CD4-positive, alpha-beta T cell treated with Interleukin-4 for 1 hour (primary cell): ENCODE measurements at regions not wholly inside any gene's neighbourhood (a gene's known extent, or its start where the extent isn't known, plus 50 kb on each side); places are given as distances from the start of the nearest gene placed in this dataset.

Experiments
- DNase-seq, 2 donors: peaks; one replicate each; pipeline ENCODE4 v3.0.0-alpha.2; 2020 to 2022

DNA sequence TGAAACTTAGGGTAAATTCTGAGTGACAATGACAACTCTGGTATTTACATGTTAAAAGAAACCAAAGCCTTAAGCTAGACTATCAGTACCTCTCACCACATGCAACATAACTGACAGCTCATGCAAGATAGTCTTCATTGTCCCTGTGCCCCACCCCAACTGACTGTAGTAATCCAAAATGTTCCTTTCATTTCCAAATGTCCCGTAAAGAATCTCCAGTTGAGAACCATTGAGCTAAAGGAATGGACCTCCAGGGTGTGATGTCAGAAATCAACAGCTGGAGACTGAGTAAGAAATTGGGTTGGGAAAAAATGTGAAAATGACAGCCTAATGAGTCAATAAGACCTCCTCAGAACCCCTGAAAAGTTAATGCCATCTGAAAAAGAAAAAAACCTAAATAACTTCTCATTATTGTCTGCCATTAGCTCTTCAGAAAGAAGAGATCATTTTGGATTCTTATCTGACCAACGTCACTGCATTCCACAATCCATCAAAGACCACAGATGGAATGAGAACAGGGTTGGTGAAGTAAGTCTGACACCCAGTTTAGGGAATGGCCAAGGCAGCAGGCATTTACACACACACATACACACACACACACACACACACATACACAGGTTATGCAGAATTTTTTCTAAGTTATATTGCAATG is 51.7 kb upstream of the ACVR2A start:
- no peak for DNase-seq

DNA sequence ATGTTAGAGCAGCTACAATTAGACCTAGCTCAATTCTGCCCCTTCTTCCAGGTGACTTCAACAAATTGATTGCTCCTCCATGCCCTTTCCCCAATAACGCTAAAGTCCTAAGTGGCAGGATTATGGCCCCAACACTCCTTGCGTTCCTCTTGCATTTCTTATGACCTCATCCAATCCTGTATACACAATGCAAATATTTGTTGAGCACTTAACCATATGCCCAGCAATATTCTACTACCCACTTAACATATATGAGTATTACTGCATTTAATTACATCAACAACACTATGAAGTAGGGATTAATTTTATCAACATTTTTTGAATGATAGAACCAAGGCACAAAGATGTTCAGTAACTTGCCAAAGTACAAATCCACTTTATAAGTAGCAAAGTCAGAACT is 54.2 kb upstream of the ACVR2A start:
- DNase-seq = no peak

DNA sequence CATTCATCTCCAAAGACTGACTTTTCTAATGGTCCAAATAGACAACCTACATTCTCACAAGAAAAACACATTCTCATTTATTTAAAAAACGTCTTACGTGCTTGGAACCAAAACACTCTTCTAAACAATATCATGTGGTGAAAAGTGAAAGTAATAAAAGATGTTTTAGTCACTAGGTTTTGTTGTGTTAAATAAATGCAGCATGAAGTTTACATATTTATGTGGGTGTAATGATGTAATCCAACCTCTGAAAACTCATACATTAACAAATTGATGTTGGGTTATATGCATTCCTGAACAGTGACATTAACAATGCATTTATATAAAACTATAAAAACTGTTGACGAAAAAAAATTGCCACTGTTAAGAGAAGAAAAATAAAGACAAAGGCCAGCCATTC is 55.1 kb upstream of the ACVR2A start:
- DNase-seq = no peak

GRCh38 chr2:147789287-147789686 is 55.5 kb upstream of the ACVR2A start:
- DNase-seq = no peak

- DNase-seq = no peak
Observed at GRCh38 chr2:147782141-147782930, 62.5 kb upstream of the ACVR2A start.

- DNase-seq = no peak
Observed at GRCh38 chr2:147779440-147779839, 65.4 kb upstream of the ACVR2A start.

DNA sequence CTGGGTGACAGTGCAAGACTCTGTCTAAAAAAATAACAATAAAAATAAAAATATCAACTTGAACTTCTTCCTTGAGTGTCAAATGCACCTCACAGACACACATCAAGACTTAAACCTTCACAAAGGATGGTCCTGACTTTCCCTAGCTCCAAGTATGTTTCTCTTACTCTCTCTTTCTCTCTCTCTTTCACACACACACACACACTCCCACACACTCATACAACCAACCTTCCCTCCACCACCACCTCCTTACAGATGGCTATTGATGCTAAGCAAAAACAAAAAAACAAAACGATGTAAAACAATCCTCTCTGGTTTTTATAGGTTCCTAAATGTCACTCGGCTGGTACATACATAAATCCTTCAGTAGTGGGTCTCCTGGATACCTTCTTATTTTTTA is 67.4 kb upstream of the ACVR2A start:
- DNase-seq = no peak

GRCh38 chr2:147774805-147775204 is 70.0 kb upstream of the ACVR2A start:
- no peak for DNase-seq

DNA sequence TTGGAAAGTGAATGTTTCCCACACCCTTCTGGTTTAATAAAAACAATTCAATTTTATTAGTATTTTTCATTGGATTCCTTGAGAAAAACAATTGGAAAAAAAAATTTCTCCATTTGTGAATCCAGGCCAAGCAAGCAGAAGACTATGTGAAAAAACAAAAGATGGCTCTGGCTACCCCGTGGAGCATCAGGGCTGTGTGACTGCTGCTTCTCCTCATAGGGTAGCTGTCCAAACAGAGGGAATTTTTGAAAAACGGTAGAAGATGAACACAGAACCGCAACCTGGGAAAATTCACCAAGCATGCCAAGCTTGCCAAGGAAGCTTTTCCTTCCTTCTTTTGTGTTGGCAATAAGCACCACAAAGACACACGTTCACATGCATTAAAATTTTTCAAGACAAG is 71.3 kb upstream of the ACVR2A start:
- DNase-seq = no peak

- no peak for DNase-seq
Observed at GRCh38 chr2:147772781-147773180, 72.0 kb upstream of the ACVR2A start.

- DNase-seq = no peak
Observed at GRCh38 chr2:147763861-147764260, 81.0 kb upstream of the ACVR2A start.

DNA sequence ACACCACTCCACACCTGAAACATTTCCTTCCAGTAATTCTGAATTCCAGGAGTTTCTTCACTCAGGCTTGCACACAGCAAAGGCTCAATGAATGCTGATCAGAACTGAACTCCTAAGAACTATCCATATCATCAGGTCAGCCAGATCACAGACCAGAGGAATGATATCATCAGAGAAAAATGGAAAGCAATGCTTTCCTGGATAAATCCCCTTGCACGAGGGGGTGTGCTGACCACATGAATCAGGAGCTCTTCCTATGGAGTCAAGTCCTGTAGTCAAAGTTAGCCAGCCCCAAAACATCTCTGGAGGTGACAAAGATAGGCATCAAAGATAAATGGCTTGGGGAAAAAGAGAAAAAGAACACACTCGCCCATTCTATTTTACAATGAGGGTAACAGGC is 83.8 kb upstream of the ACVR2A start:
- DNase-seq = no peak

DNA sequence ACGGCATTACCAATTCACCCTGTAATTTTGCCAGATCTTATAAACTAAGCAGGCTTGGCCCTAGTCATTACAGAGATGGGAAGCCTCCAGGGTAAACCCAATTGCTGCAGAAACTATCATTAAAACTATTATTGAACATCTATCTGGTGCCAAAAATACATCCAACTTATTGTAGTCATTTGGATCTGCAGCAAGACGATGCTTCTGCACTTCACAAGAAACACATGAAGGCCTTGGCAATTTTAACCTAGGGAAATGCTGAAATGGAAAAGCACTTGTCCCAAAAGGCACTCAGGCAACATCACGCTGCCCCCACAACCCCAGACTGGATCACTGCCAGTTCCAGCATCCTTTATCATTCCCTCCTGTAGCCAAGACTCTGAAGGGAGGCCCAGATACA is 85.3 kb upstream of the ACVR2A start:
- no peak for DNase-seq

GRCh38 chr2:147758821-147759220 is 86.0 kb upstream of the ACVR2A start:
- no peak for DNase-seq

DNA sequence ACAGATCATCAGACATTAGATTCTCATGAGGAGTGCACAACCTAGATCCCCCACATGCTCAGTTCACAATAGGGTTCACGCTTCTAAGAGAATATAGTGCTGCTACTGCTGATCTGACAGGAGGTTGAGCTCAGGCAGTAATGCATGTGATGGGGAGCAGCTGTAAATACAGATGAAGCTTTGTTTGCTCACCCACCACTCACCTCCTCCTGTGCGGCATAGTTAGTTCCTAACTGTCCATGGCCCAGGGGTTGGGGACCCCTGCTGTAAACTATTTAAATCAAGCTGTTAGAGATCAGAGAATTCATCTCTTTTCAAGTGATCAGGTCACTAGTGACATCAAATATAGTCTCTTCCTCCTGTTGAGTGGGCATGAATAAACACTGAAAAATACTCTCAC is 88.8 kb upstream of the ACVR2A start:
- no peak for DNase-seq

- DNase-seq = no peak
Observed at GRCh38 chr2:147740211-147740927, 104.5 kb upstream of the ACVR2A start.

- no peak for DNase-seq
Observed at GRCh38 chr2:147739508-147739907, 105.3 kb upstream of the ACVR2A start.

DNA sequence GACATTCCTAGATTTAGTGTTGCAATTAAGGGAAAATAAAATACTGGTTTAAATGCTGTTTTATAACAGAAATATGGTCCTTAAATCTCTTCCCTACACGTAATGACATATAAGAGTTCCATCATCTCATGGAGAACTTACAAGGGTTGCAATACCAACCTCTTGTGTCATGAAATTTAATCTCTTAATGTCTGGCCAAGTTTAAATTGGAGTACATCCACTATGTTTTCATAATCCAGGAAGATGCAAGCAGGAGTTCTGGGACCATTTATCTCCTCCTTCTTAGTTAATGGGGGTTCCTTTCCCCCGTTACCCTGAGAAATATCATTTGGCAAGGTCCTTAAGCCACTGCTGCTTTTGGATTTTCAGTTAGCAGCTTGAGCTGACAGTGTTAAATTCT is 126.0 kb upstream of the ACVR2A start:
- DNase-seq = no peak

GRCh38 chr2:147716906-147717305 is 127.9 kb upstream of the ACVR2A start:
- DNase-seq = no peak

GRCh38 chr2:147715807-147716206 is 129.0 kb upstream of the ACVR2A start:
- DNase-seq = no peak

DNA sequence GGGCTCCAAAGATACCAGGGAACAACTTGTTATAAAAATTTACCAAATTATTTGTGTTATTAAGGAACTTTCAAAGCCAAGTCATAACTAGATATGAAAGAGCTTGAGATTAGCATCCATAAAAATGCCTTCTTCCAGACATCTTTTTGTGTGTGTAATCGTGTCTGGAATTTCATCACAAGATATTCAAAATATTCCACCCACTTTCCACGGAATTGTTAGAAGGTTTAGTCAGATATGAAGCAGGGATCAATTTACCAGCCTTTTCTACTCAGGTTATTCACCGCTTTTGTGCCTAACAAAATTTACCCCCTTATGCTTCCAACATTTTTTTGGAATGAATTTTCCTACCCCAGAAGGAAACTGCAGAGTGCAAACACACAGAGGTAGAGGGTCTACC is 130.2 kb upstream of the ACVR2A start:
- no peak for DNase-seq

DNA sequence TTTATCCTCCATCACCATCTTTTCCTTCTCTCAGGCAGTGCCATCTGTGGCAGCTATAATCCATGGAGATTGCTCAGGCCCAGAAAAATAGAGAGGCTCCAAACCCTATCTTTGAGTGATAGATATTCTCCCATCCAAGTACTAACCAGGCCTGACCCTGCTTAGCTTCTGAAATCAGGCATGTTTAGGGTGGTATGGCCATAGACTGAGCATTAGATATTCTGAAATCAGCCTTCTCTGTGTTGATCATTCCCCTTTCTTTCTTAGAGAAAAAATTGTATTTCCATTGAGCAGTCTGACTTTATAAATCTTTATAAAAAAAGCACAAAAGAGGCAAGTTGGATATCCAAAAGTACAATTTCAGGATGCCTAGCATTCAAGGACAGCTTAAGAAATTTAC is 131.5 kb upstream of the ACVR2A start:
- no peak for DNase-seq

DNA sequence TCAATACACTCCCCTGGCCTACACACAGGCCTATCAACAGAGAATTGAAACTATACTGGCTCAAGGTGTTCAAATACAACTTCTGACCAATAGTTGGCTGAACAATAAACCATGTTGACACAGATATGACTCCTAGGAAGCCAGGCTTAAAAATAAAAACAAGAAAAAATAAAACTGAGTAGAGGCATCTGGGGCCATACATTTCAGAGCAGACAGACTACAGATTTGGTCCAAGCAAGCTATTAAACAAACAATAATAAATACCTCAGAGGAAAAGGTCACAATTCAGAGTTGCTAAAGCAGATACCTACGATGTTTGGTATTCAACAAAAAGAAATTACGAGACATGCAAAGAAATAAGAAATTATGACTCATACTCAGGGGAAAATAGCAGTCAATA is 132.8 kb upstream of the ACVR2A start:
- DNase-seq = no peak

GRCh38 chr2:147711031-147711430 is 133.8 kb upstream of the ACVR2A start:
- DNase-seq = no peak
